Kidney tubule cell (primary cell): ENCODE measurements at regions not wholly inside any gene's neighbourhood (a gene's known extent, or its start where the extent isn't known, plus 50 kb on each side); places are given as distances from the start of the nearest gene placed in this dataset.

Experiments
- DNase-seq: peaks from one replicate; pipeline ENCODE4 v3.0.0-alpha.2; 2018; ENCODE audit warnings: low spot score

GRCh38 chr11:109106151-109106906 is 315.7 kb upstream of the C11orf87 start:
- no peak for DNase-seq

GRCh38 chr11:109109150-109109549 is 312.8 kb upstream of the C11orf87 start:
- no peak for DNase-seq

GRCh38 chr11:109109571-109110315 is 312.2 kb upstream of the C11orf87 start:
- DNase-seq = no peak

- no peak for DNase-seq
Measured at GRCh38 chr11:109112261-109112660, 309.7 kb upstream of the C11orf87 start.

GRCh38 chr11:109112821-109113280 is 309.1 kb upstream of the C11orf87 start:
- no peak for DNase-seq

GRCh38 chr11:109120341-109120740 is 301.6 kb upstream of the C11orf87 start:
- no peak for DNase-seq

- DNase-seq = no peak
Measured at GRCh38 chr11:109121173-109121932, 300.6 kb upstream of the C11orf87 start.

GRCh38 chr11:109123816-109124787 is 297.9 kb upstream of the C11orf87 start:
- peak; percentile 3 for DNase-seq

- DNase-seq = no peak
Measured at GRCh38 chr11:109130910-109131309, 291.1 kb upstream of the C11orf87 start.

- no peak for DNase-seq
Measured at GRCh38 chr11:109132539-109132938, 289.5 kb upstream of the C11orf87 start.

GRCh38 chr11:109133159-109133558 is 288.8 kb upstream of the C11orf87 start:
- DNase-seq = no peak

- DNase-seq = no peak
Measured at GRCh38 chr11:109135627-109136026, 286.4 kb upstream of the C11orf87 start.

- no peak for DNase-seq
Measured at GRCh38 chr11:109138196-109138595, 283.8 kb upstream of the C11orf87 start.

- no peak for DNase-seq
Measured at GRCh38 chr11:109140426-109140825, 281.6 kb upstream of the C11orf87 start.

GRCh38 chr11:109140857-109141515 is 281.0 kb upstream of the C11orf87 start:
- DNase-seq = no peak

GRCh38 chr11:109145287-109145686 is 276.7 kb upstream of the C11orf87 start:
- no peak for DNase-seq

GRCh38 chr11:109147726-109148125 is 274.3 kb upstream of the C11orf87 start:
- DNase-seq = no peak

- DNase-seq = no peak
Measured at GRCh38 chr11:109148669-109149068, 273.3 kb upstream of the C11orf87 start.

GRCh38 chr11:109150581-109150980 is 271.4 kb upstream of the C11orf87 start:
- DNase-seq = no peak

GRCh38 chr11:109153836-109154235 is 268.2 kb upstream of the C11orf87 start:
- DNase-seq = no peak

GRCh38 chr11:109155291-109155690 is 266.7 kb upstream of the C11orf87 start:
- no peak for DNase-seq
